ENCODE measurements at regions not wholly inside any gene's neighbourhood (a gene's known extent, or its start where the extent isn't known, plus 50 kb on each side); places are given as distances from the start of the nearest gene placed in this dataset.

- TF ChIP-seq CTCF (IDR thresholded peaks at IDR 0.05) (no peak), POLR2A (IDR thresholded peaks at IDR 0.05) (no peak)
Observed at GRCh38 chr9:111098093-111098492, 59.8 kb upstream of the LPAR1 start.

Data from adrenal gland (tissue), 5 donors.